Spleen (tissue), 7 donors: ENCODE measurements at regions not wholly inside any gene's neighbourhood (a gene's known extent, or its start where the extent isn't known, plus 50 kb on each side); places are given as distances from the start of the nearest gene placed in this dataset.

Experiments used
- CTCF ChIP-seq, 11 experiments: fragments of 200-600 bp in 7 of 11; fragments of 450-650 bp in 4 of 11; sonication (generic) in 4 of 11; IDR thresholded peaks in 8 of 11; conservative IDR thresholded peaks in 3 of 11; 1 replicate in 7 of 11; 2 replicates in 4 of 11; pipeline versions ENCODE4 v1.4.0 to v1.8.0; 2016 to 2021; ENCODE audit warnings: antibody characterized with exemption in 11 of 11, inconsistent platforms in 4 of 11, mild to moderate bottlenecking in 1 of 11
- POLR2A ChIP-seq, 3 donors: fragments of 450-650 bp; IDR thresholded peaks; one replicate each; pipeline ENCODE4 v1.5.1; 2017; ENCODE audit warnings: antibody characterized with exemption in 3 of 3, mild to moderate bottlenecking in 1 of 3
- donor health status: DM: no; HTN: no; CAD: no; lungs with moderate emphysema.
- donor health status: DM: no; HTN: no; CAD: no.
- donor health status: DM: no; HTN: no; CAD: no.

DNA sequence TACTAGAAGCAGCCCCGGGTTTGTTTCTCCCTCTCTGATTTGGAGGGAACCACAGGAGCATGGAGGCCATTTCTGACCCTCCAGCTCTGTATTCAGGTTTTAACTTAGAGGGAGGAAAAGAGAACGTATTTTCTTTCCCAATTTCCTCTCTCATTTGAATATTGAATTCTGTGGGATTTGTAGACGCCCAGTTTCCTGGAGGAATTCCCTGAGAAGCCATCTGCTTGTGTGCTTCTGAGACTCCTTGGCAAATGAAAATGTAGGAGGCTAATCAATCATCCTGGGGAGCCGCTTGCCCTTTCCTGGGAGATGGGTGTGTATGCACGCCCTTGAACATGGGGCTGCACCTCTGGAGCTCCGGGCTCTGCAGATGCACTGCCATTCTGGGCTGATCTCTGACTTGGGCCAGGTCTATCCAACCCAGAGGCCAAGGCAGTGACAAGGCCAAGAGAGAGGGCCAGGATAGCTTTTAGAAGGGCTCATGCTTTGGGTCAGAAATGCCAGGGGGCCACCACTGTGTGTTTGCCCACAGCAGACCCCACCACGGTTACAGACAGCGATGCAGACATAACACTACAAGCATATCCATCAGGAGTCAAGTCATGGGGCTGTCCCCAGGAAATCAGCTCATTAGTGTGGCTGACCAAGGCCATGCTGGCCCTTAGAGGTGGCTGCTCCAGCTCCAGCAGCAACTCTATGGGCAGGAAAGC, 174.5 kb downstream of the C5orf15 start:
- TF ChIP-seq CTCF (IDR thresholded peaks at IDR 0.05 in 8 of 11, conservative IDR thresholded peaks at IDR 0.05 in 3 of 11) (no peak), POLR2A (IDR thresholded peaks at IDR 0.05) (no peak)
